ENCODE measurements at regions not wholly inside any gene's neighbourhood (a gene's known extent, or its start where the extent isn't known, plus 50 kb on each side); places are given as distances from the start of the nearest gene placed in this dataset.

GRCh38 chr6:154919806-154920205 lies 75.3 kb upstream of the TIAM2 start:
- no peak for TF ChIP-seq CTCF (IDR thresholded peaks at IDR 0.05)
- no peak for TF ChIP-seq POLR2A (IDR thresholded peaks at IDR 0.05)
- TF ChIP-seq EP300 (IDR thresholded peaks at IDR 0.05) = no peak

All from ovary (tissue), 3 donors.